GM19324 (cell line): ENCODE measurements at regions not wholly inside any gene's neighbourhood (a gene's known extent, or its start where the extent isn't known, plus 50 kb on each side); places are given as distances from the start of the nearest gene placed in this dataset.

Experiments used
- ATAC-seq: cut with Tn5 transposase; IDR thresholded peaks from one replicate; pipeline ENCODE4 v1.9.1; 2021; ENCODE audit warnings: mild to moderate bottlenecking, moderate library complexity; ENCODE audit not compliant: unreplicated experiment, low FRiP score

DNA sequence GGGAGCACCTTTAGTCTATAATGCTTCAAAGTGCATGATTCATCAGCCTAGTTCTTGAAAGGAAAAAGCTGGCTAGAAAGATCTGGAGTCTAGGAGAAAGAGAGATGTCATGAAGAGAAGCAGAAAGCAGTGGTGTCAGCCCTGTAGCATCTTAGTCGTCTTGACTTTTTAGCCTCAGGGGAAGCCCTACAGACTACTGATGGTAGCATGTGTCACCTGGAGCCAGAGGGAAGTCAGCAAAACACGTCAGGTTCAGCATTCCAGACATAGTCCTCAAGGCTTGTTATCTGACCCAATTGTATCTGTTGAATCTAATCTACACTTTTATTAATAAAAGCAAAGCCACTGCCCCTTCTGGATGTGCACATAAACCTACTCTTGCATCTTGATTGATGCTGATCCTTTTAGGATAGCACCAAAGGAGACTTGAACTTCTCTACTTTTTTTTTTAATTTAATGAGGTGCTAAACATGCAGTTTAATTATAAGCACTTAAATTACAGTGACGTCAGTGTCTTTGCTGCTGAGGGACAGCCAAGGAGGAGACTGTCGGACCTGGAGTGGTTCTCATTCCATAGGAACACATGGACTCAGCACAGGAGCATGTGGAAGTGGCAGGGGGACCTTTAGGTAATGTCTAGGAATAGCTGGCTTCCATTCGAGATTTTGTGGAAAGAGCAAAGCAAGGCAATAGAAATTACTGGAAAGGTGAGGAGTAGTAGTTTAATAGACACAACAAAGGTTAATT lies 525.5 kb upstream of the SGCG start:
- no peak for ATAC-seq

DNA sequence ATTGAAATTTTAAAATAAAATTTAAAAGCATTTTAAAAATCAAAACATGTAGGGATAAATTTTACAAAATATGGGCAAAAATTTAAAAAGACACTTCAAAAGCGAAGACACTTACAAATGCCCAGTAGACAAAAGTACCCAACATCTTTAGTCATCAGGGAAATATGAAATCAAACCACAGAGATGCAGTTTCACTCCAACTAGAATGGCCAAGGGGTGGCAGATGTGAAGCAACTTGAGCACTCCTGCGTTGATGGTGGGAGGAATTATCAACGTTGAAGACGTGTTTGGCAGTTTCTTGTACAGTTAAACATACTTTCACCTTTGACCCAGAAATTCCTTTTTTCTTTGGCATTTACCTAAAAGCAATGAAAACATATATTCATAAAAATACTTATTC lies 518.0 kb upstream of the SGCG start:
- no peak for ATAC-seq

DNA sequence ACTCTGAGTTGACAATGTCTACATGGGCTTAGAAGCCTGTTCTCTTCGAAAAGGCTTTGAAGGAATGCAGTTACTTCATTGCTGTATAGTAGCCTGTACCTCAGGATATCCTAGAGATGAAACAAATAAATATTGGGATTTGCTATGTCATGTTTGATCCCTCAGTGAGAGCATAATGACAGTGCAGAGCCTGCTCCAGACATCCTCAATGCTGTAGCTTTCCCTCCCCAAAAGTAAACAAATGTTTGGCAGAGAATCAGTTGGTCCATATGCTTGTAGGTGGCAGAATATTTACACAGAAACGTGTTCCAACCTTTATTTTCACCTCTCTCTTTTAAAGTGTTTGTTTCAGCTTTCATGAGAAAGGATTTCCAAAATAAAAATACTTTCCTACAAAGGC lies 515.3 kb upstream of the SGCG start:
- no peak for ATAC-seq

DNA sequence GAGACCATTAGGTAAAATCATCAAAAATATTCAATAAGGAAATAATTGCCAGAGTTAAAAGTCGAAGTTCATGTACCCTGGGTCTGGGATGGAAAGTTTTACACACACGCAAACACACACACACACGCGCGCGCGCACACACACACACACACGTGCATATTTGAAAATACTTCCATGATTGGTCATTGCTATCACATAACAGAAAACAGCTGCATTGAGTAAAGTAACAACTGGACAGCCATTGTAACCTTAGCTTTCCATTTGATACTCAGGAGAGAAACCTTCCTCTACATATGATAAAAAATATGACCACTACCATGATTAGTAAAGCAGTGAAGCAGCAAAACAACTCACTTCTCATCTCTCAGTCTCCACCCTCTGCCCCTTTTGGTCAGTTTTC lies 490.0 kb upstream of the SGCG start:
- no peak for ATAC-seq

DNA sequence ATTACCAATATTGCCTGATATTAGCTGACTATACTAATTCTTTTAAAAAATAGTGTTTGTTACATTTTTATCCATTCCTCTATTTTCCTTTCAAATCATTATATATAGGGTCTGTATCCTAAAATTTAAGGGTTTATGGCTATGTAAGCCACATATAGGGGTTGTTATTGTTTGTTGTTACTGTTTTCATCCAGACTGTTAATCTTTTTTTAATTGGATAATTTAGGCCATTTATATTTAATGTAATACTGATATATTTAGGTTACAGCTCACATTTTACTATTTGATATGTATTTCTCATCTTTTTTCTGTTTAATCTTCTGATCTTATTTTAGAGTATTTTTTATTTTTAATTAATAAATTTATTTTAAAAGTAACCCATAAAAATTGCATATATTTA lies 487.1 kb upstream of the SGCG start:
- ATAC-seq = no peak

DNA sequence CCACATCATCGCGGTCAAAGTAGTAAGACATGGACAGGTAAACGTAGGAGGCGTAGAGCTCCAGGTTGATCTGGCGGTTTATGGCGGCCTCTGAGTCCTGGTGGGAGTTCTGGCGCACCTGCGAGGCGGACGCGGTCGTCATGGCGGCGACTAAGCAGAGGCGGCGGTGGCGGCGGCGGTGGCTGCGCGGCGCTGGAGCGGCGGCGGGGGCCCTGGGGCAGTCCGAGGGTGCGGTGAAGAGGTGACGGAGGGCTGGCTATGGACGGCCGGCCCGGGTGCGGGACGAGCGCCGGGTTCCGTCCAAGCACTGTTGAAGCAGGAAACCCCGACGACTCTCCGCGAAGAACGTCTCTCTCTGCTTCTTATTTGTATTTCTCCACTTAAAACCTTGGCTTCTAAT lies 484.3 kb upstream of the SGCG start:
- no peak for ATAC-seq

DNA sequence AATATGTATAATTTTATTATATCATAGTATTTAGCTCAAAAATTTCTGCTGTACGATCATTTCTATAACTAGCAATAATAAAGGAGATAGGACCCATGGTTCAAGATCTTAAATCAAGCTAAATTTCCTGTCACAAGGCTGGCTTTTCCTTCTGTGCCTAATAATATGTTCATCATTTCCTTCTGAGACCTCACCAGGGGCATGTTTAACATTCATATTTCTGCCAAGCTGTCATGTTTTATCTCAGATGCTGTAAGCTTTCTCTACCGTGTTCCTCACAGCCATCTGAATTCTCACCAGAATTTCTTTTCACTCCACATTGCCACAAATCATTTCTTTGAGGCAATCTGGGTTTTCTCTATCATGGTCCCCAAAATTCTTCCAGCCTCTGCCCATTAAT lies 482.3 kb upstream of the SGCG start:
- no peak for ATAC-seq

DNA sequence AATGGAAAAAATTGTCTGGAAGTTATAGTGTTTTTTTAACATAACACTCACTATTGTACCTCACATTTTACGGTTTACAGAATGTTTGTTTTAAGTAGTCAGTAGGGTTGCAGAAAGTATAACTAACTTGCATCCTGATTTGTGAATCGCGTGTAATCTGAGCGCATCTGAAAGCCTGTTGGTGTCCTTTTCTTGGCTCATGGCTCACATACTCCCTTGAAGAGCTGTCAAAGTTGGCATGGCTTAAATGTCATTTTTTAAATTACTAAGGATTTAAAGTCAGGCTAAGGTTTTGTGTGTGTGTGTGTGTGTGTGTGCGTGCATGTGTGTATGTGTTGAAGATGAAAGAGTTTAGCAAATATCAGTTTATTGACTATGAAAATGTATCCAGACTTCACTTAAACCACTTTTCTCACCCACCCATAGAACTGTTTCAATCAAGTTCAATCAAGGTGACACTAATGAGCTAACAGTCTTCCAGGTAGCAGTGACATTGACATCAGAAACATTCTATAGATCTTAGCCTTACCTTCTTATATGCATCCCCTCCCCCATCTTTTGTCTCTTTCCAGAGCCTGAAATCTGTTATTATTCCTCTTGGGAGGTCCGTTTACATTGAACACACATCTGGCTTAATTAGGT lies 480.4 kb upstream of the SGCG start:
- no peak for ATAC-seq

DNA sequence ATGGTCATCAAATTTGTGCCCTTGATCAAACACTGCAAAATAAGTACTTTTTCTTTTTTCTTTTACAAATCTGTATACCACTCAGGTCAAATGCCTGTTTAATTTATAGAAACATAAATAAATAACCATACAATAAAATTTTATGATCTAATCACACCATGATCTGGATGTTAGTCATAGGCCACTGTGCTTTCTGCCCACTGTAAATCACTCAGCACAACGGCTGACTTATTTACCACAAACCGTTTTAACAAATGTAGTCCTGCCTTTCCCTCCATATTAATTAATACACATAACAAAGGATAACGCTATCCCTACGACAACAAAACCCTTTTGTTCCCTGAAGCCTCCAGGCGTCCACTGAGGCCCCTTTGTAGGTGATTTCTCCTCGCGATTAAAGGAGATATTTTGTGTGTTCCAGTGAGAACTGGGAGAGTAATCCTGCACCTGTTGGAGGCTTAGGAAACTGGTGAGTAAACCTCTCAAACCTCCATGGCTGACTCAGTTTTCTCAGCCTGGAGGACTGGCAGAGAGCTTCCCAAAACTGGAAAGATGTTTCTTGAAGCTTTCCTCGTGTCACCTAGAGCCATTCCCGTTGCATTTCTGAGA lies 477.1 kb upstream of the SGCG start:
- ATAC-seq = no peak

DNA sequence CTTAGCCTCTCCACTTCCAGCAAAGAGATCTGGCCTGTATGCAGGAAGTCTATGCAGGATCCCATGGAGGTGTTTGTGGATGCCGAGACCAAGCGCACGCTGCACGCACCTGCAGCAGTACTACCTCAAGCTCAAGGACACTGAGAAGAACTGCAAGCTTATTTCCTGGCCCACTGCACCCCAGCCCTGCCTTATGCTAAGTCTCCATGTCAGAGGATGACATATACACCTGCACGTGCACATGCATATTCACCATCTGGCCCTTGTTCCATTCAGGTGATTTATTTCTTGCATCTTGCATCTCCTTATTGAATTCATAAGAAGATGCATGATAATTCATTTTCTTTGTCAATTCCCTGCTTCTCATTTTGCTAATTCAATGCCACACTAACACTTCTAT lies 472.8 kb upstream of the SGCG start:
- no peak for ATAC-seq

DNA sequence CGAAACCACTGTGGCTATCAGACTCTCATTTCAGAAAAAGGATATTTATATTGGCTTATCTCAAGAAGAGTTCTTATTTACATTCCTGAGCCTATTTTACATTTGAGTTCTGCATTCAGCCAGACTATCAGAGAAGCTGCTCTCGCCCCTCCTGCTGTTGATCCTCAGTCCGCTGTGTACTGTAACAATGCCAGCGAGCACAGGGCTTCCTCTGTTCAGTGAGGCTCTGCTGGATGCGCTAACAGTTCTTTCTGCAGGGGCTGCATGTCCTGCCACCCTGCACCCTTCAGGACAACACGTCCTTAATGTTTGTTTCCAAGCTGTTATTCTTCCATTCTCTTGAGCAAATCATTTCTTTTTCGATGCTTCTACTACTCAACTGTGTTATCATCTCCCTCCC lies 463.7 kb upstream of the SGCG start:
- ATAC-seq = no peak

DNA sequence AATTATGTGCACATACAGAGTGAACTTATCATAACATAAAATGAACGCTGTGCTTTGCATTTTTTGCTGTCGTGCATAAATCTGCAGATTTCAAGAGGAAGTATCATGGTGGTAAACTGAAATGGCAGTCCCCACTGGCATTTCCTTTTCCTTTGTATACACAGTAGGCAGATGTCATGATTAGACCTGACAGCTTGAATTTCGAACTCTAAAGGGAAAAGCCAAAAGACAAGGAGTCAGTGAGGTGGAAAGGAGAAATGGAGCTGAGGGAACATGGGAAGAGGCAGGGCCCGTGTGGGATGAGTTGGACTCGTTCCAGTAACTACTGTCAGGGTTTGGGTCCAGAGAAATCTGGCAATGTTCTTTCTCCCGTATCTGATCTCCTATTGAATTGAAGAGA lies 454.1 kb upstream of the SGCG start:
- ATAC-seq = no peak

DNA sequence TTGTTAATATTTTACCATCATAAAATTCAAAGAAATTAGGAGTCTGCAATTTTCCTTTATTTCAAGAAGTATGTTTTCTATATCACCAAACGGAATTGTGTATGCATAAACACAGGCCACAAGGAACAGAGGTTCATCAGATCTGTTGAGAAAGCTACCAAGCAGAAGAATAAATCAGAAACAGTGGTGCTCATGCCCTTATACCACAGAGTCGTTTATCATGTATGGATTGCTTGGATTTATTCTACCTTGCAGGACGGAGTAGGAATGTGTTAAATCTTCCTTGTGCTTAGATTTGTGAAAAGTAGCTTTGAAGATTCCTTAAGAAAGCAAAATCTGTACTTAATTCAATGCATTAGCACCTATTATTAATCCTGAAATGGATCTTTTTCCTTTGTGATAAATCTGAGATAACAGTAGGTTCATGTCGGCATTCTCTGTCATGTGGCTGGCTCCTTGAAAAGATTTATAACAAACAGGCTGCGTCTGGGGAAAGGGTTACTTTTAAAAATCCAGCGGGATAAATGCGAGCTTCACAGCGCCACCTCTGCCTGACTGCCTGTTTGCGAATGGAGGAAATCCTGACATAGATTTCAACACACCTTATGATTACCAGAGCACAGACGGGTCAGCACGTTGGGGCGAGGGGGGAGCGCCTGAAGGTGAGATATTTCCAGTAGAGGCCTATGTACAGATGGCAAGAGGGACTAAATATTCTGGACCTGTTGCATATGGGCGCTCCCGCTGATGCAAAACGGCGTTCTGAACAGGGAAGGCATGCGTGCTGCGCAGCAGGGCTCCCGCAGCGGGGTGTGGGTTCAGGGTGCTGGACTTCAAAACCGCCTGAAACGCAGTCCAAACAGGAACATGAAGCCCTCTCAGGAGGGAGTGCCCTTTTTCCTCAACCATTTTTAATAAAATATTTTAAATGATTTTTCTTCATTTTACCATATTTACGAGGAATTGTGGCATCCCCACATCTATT lies 445.5 kb upstream of the SGCG start:
- no peak for ATAC-seq

DNA sequence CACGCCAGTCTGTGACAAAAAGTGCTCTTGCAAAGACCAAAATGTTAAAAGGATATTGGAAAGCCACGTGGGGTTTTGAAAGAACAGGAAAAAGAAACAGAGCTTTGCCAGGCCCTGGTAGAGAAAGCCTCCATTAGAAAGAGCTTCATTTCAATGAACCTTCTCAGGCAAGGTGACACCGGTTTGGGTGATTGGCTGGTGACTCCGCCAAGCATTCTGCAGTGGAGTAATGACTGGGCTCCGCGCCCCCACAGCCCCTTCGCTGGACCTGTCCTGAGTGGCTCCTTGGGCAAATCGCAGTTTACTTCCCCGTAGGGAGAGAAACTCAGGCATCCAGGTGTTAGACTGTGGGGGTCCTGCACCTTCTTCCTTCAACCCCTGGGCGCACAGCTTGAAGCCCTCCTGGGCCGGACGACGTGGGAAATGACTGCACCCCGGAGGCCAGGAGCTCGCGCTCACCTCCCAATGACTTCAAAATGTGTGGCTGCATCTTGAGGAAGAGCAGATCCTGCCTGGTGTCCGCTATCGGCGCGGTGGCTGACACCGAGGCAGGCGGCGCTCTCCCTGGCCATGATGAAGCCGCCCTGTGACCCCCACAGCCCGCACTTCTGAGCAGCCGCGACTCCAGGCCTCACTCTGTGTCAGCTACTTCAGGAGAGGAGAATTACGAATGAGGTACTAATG lies 444.6 kb upstream of the SGCG start:
- no peak for ATAC-seq

DNA sequence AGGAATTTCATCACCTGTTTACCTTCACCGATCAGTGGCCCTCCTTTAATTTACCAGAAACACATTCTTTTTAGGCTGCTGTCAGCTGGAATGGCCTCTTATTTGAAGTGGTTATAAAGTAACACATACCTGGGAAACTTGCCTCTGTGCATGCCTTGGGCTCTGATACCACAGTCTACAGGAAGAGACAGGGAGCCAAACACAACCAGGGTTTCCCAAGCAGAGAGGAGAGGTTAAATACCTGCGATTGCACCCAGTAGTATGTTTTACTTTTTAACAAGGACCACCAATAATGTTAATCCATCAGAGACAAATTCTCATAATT lies 444.0 kb upstream of the SGCG start:
- no peak for ATAC-seq

DNA sequence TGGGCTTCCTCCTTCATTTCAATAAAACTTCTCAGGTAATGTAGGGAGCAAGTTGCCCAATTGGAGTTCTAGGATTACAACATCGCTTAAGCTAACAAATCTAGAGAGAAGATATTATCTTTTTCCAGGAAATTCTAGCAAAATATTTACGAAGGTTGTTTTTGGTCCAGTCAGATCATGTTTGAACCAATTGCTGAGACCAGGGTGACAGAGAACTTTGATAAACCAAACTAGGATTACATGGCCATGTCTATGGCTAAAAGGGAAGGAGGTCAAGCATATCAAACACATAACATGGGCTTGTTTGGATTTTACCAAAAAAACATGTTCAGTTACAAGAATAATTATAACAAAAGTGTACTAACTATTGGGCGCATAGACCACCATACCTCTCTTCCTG lies 442.4 kb upstream of the SGCG start:
- ATAC-seq = no peak

DNA sequence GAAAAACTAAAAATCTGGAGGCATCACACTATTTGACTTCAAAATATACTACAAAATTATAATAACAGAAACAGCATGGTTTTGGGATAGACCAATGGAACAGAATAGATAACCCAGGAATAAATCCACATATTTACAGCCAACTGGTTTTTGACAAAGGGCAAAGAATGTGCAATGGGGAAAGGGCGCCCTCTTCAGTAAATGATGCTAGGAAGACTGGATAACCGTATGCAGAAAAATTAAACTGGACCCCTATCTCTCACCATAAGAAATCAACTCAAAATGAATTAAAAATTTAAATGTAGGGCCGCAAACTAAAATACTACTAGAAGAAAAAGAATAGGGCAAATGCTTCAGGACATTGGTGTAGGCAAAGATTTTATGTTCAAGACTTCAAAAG lies 440.5 kb upstream of the SGCG start:
- no peak for ATAC-seq

DNA sequence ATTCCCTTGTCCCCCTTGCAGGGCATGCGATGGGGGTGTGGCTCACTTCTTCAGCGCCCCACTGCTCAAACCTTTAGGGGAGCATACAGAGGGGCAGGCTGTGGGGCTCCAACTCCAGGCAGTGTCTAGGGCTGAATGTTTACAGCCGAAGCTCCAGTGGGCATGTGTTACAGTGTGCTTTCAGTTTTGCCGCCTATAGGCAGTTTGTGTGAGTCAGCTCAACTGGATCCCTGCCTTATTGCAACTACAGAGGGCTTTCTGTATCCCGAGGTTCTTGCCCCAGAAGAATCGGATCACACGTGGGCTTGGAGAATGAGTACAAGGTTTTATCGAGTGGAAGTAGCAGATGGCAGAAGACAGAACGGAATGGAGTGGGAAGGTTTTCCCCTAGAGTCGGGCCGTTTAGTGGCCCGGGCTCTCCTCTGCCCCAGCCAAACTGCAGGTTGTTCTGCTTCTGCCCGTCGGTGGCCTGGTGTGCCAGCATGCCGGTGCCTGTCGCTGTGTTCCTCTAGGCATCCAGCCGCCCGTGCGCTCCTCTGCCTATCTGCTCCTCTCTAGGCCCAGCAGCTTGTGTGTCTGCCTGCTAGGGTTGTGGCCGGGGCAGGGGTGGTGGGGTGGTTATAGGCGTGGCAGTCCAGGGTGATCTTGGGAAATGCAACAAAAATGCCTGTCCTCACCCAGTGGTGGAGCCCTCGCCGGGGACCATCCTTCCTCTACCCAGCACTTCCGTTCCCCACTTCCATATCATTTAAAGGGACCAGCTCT lies 435.9 kb upstream of the SGCG start:
- ATAC-seq = no peak

DNA sequence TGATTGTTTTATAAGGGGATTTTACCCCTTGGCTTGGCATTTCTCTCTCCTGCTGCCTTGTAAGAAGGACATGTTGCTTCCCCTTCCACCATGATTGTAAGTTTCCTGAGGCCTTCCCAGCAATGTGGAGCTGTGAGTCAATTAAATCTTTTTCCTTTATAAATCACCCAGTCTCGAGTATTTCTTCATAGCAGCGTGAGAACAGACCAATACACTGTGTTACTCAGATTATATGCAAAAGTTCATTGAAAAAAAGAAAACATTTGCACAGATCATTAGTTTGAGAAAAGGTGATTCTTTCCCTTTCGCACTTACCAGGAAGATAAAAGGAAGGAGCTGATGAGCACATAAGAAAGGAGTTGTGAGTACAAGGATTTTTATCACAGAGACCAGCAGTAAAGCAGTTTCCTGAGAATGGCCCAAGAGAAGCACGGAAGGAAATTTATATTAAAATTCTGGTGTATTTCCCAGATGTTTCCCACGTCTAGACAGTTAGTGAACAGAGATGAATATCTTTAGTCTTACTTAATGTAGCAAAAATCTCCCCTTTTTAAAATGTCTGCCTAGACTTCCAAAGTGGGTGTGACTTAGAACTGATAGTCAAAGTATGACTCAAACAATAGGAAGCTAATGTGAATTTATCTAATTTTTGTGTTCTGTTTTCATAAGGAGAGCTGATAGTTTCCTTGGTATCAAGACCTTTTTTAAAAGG lies 431.8 kb upstream of the SGCG start:
- no peak for ATAC-seq
